Left lung (tissue), 4 donors: ENCODE measurements at regions not wholly inside any gene's neighbourhood (a gene's known extent, or its start where the extent isn't known, plus 50 kb on each side); places are given as distances from the start of the nearest gene placed in this dataset.

Source experiments
- ATAC-seq: fragments of 200-7000 bp; cut with Tn5 transposase; one replicate; pipeline ENCODE4 v1.9.1; 2020; ENCODE audit warnings: moderate library complexity
- DNase-seq, 4 donors: peaks; one replicate each; pipeline ENCODE4 v3.0.0-alpha.2; 2013 to 2020
- H3K27ac ChIP-seq, 2 donors: fragments of 200-600 bp; sonication (generic) in 1 of 2; one replicate each; pipeline versions ENCODE4 v1.5.0 to v1.8.0; 2020 to 2021
- H3K27me3 ChIP-seq, 2 donors: fragments of 200-600 bp; sonication (generic) in 1 of 2; one replicate each; pipeline versions ENCODE4 v1.5.0 to v1.8.0; 2020 to 2021
- H3K36me3 ChIP-seq, 2 donors: fragments of 200-600 bp; sonication (generic) in 1 of 2; one replicate each; pipeline versions ENCODE4 v1.5.0 to v1.8.0; 2020 to 2021
- H3K4me1 ChIP-seq, 2 donors: fragments of 200-600 bp; one replicate each; pipeline ENCODE4 v1.8.0; 2021
- H3K4me3 ChIP-seq, 2 donors: fragments of 200-600 bp; sonication (generic) in 1 of 2; one replicate each; pipeline versions ENCODE4 v1.5.0 to v1.8.0; 2020 to 2021; ENCODE audit warnings: mild to moderate bottlenecking in 1 of 2
- H3K9me3 ChIP-seq, 2 donors: fragments of 200-600 bp; sonication (generic) in 1 of 2; one replicate each; pipeline versions ENCODE4 v1.5.0 to v1.8.0; 2020 to 2021
- intact Hi-C, 2 donors: fragments of 100-400 bp; cut with DNase I; formaldehyde crosslinking; loops; one replicate each; pipeline versions ENCODE4 v1.11.2 to v1.14.2; 2022
- TF ChIP-seq, protein P1 (sequence below), 2 donors: fragments of 200-600 bp; sonication (generic) in 1 of 2; IDR thresholded peaks; one replicate each; pipeline versions ENCODE4 v1.5.0 to v1.8.0; 2021; ENCODE audit warnings: antibody characterized with exemption in 2 of 2
- donor health status: DM: no; HTN: yes; CAD: no.
- donor health status: DM: no; HTN: no; CAD: no.

DNA sequence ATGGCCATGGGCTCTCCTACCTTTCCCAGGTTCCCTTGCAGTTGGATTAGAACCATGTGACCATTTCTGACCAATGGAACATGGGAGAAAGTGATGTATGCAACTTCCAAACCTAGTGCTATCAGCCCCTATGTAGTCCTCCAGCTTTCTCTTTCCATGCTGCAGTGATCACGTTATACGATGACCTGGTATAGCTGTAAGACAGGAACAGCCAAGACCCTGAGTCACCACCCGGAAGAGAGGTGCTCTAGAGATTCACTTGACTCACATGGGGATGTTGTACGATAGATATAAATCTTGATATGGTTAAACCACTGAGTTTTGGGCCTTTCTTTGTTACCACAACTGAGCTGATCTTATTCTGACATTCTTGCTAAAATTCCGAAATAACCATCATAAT is 65.1 kb downstream of the NOG start:
- TF ChIP-seq, protein P1, sequence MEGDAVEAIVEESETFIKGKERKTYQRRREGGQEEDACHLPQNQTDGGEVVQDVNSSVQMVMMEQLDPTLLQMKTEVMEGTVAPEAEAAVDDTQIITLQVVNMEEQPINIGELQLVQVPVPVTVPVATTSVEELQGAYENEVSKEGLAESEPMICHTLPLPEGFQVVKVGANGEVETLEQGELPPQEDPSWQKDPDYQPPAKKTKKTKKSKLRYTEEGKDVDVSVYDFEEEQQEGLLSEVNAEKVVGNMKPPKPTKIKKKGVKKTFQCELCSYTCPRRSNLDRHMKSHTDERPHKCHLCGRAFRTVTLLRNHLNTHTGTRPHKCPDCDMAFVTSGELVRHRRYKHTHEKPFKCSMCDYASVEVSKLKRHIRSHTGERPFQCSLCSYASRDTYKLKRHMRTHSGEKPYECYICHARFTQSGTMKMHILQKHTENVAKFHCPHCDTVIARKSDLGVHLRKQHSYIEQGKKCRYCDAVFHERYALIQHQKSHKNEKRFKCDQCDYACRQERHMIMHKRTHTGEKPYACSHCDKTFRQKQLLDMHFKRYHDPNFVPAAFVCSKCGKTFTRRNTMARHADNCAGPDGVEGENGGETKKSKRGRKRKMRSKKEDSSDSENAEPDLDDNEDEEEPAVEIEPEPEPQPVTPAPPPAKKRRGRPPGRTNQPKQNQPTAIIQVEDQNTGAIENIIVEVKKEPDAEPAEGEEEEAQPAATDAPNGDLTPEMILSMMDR (IDR thresholded peaks at IDR 0.05): no peak
- DNase-seq (no peak), ATAC-seq (no peak)
- Histone ChIP-seq H3K36me3 (no peaks in the 10 kb centered on the region), H3K27me3 (no peaks in the 10 kb centered on the region), H3K9me3 (no peaks in the 10 kb centered on the region), H3K4me3 (no peak overlapping the region), H3K27ac (no peak overlapping the region), H3K4me1 (no peaks in the 10 kb centered on the region)
- intact Hi-C loops: no loop called here

DNA sequence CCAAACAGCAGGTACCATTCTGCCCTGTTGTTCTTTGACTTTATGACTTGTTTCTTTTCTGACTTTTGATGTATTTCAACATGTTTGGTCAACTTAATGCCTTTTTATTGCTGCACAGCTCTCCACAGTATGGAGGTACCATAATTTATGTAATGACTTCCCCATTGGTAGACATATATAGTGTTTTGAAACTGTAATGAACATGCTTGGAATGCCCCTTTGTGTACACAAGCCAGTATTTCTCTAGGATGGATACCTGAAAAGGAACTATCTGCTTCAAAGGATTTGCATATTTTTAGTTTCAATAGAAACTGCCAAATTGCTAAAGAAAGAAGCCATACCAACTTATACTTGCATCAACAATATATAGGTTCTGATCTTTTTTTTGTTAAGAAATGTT is 66.1 kb downstream of the NOG start:
- DNase-seq: no peak
- intact Hi-C loops: no loop called here
- Histone ChIP-seq H3K27ac (no peak overlapping the region), H3K4me1 (no peaks in the 10 kb centered on the region), H3K27me3 (no peaks in the 10 kb centered on the region), H3K4me3 (no peak overlapping the region), H3K36me3 (no peaks in the 10 kb centered on the region), H3K9me3 (no peaks in the 10 kb centered on the region)
- TF ChIP-seq, protein P1 (IDR thresholded peaks at IDR 0.05): no peak
- no peak for ATAC-seq

DNA sequence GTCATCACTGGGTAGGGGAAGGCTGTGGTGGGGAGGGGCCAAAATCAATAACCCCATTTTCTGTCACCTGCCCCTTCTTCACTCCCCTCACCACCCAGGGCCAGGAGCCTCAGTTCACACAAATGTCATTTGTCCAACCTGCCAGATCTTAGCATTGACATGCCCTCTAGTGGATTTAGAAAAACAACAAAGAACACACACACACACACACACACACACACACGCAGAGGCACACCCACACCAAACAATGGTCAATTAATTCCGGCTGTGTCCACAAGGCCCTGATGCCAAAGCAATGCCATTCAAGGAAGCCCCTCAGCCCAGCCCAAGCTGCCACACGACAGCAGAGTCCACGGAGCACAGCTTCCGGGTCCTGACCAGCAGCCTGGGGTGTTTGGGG is 68.4 kb downstream of the NOG start:
- H3K4me3 ChIP-seq: no peak overlapping the region
- no peak for ATAC-seq
- intact Hi-C loops: no loop called here
- TF ChIP-seq, protein P1 (IDR thresholded peaks at IDR 0.05): no peak
- H3K4me1 ChIP-seq: no peaks in the 10 kb centered on the region
- no peak overlapping the region for H3K27ac ChIP-seq
- no peaks in the 10 kb centered on the region for H3K36me3 ChIP-seq
- H3K9me3 ChIP-seq: no peaks in the 10 kb centered on the region
- no peak for DNase-seq
- H3K27me3 ChIP-seq: peaks cover 0 to 10% of the 10 kb centered on the region in 2 donors

DNA sequence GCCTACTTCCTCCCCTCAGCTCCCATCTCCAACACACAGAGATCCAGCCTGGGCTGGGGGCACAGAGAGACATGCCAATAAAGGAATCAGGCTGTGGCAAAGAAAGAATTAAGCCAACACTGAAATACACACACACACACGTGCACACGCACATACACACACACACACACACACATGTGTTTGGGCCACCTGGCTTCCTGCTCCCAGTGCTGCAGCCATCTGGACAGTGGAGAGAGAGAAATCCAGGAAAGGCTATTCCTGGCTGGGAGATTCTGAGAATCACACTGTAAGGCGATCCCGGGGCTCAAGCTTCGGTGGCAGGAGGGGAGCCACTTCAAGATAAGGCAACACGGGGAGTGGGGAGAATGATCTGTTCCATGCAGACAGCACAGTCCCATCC is 72.4 kb downstream of the NOG start:
- Histone ChIP-seq H3K27ac (no peak overlapping the region), H3K36me3 (no peaks in the 10 kb centered on the region), H3K4me3 (no peak overlapping the region), H3K4me1 (no peaks in the 10 kb centered on the region), H3K9me3 (no peaks in the 10 kb centered on the region), H3K27me3 (peaks cover 0 to 10% of the 10 kb centered on the region in 2 donors)
- ATAC-seq (no peak), DNase-seq (no peak)
- TF ChIP-seq, protein P1 (IDR thresholded peaks at IDR 0.05): no peak
- intact Hi-C loops: no loop called here

DNA sequence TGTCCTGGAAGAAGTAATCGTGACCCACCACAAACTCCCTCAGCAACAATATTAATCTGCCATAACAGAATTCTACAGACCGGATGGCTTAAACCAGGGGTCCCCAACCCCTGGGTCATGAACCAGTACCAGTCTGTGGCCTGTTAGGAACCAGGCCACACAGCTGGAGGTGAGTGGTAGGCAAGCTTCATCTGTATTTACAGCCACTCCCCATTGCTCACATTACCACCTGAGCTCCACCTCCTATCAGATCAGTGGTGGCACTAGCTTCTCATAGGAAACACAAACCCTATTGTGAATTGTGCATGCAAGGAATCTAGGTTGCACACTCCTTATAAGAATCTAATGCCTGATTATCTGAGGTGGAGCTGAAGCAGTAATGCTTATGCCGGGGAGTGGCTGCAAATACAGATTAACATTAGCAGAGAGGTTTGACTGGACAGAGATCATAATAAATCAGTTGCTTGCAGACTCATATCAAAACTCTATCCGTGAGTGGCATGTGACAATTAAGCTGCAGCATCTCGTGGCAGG is 74.5 kb downstream of the NOG start:
- H3K9me3 ChIP-seq: no peaks in the 10 kb centered on the region
- DNase-seq (no peak), ATAC-seq (no peak)
- no peak overlapping the region for H3K27ac ChIP-seq
- H3K36me3 ChIP-seq: no peaks in the 10 kb centered on the region
- TF ChIP-seq, protein P1 (IDR thresholded peaks at IDR 0.05): no peak
- H3K4me3 ChIP-seq: no peak overlapping the region
- peaks cover 0 to 10% of the 10 kb centered on the region in 2 donors for H3K27me3 ChIP-seq
- intact Hi-C loops: no loop called here
- H3K4me1 ChIP-seq: no peaks in the 10 kb centered on the region
